GM18907 (cell line): ENCODE measurements at regions not wholly inside any gene's neighbourhood (a gene's known extent, or its start where the extent isn't known, plus 50 kb on each side); places are given as distances from the start of the nearest gene placed in this dataset.
A peak's percentile ranks its signal among the peaks of the same experiment; 100 is the strongest.
"Not testable (repeated sequence)": the region's sequence is repeated elsewhere in the genome, so short reads cannot be mapped to it uniquely, and the experiment has no call there.

ENCODE experiments used
- ATAC-seq: cut with Tn5 transposase; IDR thresholded peaks from one replicate; pipeline ENCODE4 v1.9.1; 2021; ENCODE audit warnings: mild to moderate bottlenecking, moderate library complexity; ENCODE audit not compliant: unreplicated experiment

GRCh38 chr10:4186849-4187540, 402.0 kb upstream of the KLF6 start:
- no peak for ATAC-seq

GRCh38 chr10:4183761-4184261, 398.8 kb upstream of the KLF6 start:
- no peak for ATAC-seq

GRCh38 chr10:4181621-4182049, 396.6 kb upstream of the KLF6 start:
- ATAC-seq, result peak; percentile 63

DNA sequence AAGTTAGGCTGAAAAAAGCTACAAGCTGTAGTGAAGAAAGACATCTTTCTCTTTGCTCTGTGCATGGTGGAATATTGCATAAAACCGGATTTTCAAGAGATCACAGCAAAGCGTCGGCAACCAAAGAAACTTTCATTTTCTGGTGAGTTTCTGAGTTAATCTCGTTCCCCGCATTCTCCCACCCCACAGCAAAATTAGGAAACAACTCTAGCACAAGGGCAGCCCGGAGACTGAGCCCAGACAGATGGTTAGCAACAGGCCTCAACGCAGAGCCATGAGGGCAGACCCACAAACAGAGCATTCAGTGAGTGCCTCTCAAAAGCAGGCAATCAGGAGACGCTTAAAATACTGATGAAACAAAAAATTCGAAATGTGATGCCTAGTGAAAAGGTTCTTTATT, 396.1 kb upstream of the KLF6 start:
- ATAC-seq, result no peak

- ATAC-seq, result no peak
Observed at GRCh38 chr10:4177791-4178190, 392.8 kb upstream of the KLF6 start.

- no peak for ATAC-seq
Observed at GRCh38 chr10:4176500-4177281, 391.7 kb upstream of the KLF6 start.

DNA sequence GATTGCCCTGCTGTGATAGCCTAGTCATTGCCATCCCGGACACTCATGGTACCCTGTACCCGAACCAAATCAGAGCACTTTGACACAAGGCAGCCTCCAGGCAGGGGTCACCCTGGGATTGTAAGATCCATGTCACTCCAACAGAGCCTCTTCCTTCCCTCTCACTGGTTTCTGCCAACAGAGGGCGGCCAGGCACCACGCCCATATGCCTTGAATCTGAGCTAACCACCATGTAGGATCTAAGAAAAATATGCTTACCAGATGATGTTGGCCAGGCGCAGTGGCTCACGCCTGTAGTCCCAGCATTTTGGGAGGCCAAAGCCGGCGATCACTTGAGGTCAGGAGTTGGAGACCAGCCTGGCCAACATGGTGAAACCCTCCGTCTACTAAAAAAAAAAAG, 389.2 kb upstream of the KLF6 start:
- no peak for ATAC-seq

- peak; percentile 55 for ATAC-seq
Observed at GRCh38 chr10:4170633-4171314, 385.8 kb upstream of the KLF6 start.

DNA sequence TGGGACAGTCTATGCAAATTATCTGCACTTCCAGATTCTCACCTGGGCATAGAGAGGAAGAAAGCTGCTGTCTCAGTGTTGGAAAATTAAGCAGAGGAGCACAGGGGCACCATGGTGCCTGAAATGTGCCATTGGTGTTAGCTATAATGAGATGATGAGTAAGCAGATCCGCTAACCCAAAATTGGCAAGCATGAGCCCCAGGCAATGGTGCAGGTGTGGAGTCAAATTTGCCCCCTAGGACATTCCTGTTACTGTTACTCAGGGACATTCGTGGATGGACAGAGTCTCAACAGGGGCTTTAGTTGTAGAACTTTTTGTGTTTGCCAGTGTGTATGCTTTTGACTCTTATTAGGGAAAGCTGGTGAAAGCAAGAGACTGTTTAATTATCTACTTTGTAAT, 385.2 kb upstream of the KLF6 start:
- no peak for ATAC-seq

DNA sequence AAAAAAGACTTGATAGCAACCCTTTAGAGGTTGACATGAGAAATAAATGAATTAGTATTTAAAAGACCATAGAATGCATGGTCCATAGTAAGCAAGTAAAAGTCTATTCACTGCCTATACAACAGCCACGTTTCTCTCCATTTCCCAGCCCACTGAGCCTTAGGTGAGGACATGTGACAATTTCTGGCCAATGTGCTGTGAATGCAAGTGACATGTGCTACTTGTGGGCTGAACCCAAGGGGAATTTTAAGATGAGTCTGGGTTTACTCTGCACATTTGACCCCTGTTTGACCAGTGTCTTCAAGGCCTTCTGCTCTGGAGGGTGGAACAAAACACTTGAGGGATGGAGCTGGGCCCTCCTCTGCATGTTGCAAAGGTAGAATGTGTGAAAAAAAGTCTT, 384.4 kb upstream of the KLF6 start:
- ATAC-seq, result no peak

DNA sequence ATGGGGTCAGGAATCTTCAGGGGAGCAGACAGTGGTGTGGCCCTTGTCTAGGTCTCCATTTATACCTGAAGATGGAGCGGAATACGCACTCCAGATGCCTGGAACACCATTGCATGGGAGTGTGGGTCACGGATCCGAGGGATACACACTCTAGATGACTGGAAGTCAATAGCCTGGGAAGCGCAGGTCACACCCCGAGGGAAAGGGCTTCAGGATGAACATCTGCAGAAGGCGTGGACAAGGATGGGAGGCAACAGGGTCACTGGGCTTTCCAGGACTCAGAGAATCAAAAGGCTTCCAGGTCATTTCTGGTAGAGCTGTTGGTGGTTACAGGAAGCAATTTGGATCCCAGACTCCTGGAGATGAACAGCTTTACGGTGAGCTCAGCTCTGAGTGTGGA, 382.2 kb upstream of the KLF6 start:
- no peak for ATAC-seq

GRCh38 chr10:4162571-4163286, 377.7 kb upstream of the KLF6 start:
- ATAC-seq, result no peak

GRCh38 chr10:4159173-4159572, 374.2 kb upstream of the KLF6 start:
- ATAC-seq, result no peak

DNA sequence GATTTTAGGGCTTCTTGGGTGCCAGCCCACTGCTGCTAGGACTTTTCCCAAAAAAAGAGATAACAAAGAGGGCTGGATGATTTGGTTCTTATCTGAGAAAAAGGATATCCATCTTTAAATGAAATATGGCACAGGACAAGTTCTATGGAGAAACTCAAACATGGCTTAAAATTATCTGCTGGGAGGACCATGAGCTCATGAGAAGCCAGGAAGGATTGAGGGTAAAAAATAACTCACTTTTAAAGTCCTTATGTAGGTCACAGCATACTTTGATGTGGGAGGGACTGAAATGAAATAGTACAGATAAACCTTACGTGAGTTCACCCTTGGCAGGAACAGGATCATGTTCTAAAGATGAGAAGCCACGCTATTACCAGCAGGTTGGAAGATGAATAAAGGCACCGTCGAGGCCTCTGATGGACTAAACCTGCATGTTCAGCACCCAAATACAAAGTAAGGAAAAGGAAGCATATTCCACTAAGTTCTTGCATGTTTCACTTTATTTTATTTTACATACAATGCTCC, 369.2 kb upstream of the KLF6 start:
- ATAC-seq, result no peak

- ATAC-seq, result no peak
Observed at GRCh38 chr10:4151466-4151865, 366.5 kb upstream of the KLF6 start.

DNA sequence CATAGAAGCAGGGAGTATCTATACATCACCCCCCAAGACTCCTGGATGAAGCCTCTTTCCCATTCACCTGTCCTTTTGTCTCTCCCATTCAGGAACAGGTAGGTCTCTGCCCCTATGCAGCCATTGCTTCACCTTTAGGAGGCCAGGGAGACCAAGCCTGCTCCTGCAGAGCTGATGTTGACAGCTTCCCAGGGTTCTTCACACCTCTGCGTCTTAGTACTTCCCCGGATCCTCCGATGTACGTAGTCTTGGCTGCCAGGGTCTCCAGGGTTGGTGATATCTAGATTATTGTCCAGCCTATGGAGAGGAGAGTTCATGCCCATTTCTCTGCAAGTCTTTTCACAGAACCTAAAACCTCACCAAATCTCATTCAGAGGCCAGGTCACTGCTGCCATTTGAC, 365.7 kb upstream of the KLF6 start:
- no peak for ATAC-seq

DNA sequence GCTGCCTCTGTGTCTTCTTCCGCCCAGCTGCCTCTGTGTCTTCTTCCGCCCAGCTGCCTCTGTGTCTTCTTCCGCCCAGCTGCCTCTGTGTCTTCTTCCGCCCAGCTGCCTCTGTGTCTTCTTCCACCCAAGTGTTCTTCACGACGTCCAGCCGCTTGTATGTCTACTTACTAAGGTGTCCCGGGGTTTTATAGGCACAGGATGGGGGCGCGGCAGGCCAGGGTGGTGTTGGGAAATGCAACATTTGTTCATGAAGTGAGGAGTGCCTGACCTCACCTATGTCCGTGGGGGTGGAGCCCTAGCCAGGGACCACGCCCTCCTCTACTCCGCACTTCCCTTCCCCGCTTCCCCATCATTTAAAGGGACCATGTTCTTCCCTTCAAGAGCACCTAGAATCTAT, 364.5 kb upstream of the KLF6 start:
- not testable (repeated sequence) for ATAC-seq

- ATAC-seq, result no peak
Observed at GRCh38 chr10:4147245-4147644, 362.2 kb upstream of the KLF6 start.

- ATAC-seq, result no peak
Observed at GRCh38 chr10:4144817-4145216, 359.8 kb upstream of the KLF6 start.

GRCh38 chr10:4141471-4141870, 356.5 kb upstream of the KLF6 start:
- ATAC-seq, result no peak
